Fibroblast of skin of left quadriceps (primary cell): ENCODE measurements at regions not wholly inside any gene's neighbourhood (a gene's known extent, or its start where the extent isn't known, plus 50 kb on each side); places are given as distances from the start of the nearest gene placed in this dataset.

Source experiments
- DNase-seq, 2 experiments: peaks; one replicate each; pipeline ENCODE4 v3.0.0-alpha.2; 2013; ENCODE audit warnings: low read depth in 2 of 2

GRCh38 chr3:186487819-186488218 lies 56.4 kb downstream of the CRYGS start:
- no peak for DNase-seq

- no peak for DNase-seq
These were observed 57.1 kb downstream of the CRYGS start for GRCh38 chr3:186487037-186487436.

GRCh38 chr3:186483611-186484340 lies 60.4 kb downstream of the CRYGS start:
- DNase-seq = no peak

GRCh38 chr3:186481526-186481925 lies 62.7 kb downstream of the CRYGS start:
- no peak for DNase-seq

- DNase-seq = no peak
These were observed 66.3 kb downstream of the CRYGS start for GRCh38 chr3:186477876-186478275.

GRCh38 chr3:186477033-186477432 lies 67.1 kb downstream of the CRYGS start:
- DNase-seq = no peak

GRCh38 chr3:186476541-186476940 lies 67.6 kb downstream of the CRYGS start:
- no peak for DNase-seq

- DNase-seq = no peak
These were observed 68.1 kb downstream of the CRYGS start for GRCh38 chr3:186476044-186476468.

- DNase-seq = no peak
These were observed 71.0 kb downstream of the CRYGS start for GRCh38 chr3:186473166-186473565.

GRCh38 chr3:186472456-186473008 lies 71.6 kb downstream of the CRYGS start:
- DNase-seq = no peak

GRCh38 chr3:186471771-186472170 lies 72.4 kb downstream of the CRYGS start:
- no peak for DNase-seq

GRCh38 chr3:186469525-186469924 lies 74.7 kb downstream of the CRYGS start:
- no peak for DNase-seq

GRCh38 chr3:186467969-186468368 lies 76.2 kb downstream of the CRYGS start:
- no peak for DNase-seq

GRCh38 chr3:186466391-186466974 lies 77.7 kb downstream of the CRYGS start:
- no peak for DNase-seq

- no peak for DNase-seq
These were observed 78.7 kb downstream of the CRYGS start for GRCh38 chr3:186465508-186465907.

GRCh38 chr3:186464424-186465093 lies 79.6 kb downstream of the CRYGS start:
- no peak for DNase-seq

- DNase-seq = peak; percentile 41 to 48
These were observed 83.0 kb downstream of the CRYGS start for GRCh38 chr3:186461141-186461540.

GRCh38 chr3:186459108-186459467 lies 85.1 kb downstream of the CRYGS start:
- no peak for DNase-seq

GRCh38 chr3:186458306-186459107 lies 85.7 kb downstream of the CRYGS start:
- no peak for DNase-seq

GRCh38 chr3:186457236-186457635 lies 86.9 kb downstream of the CRYGS start:
- no peak for DNase-seq

- DNase-seq = peak; percentile 37 to 40
These were observed 87.4 kb downstream of the CRYGS start for GRCh38 chr3:186456731-186457191.
